Loucy (cell line): ENCODE measurements at regions not wholly inside any gene's neighbourhood (a gene's known extent, or its start where the extent isn't known, plus 50 kb on each side); places are given as distances from the start of the nearest gene placed in this dataset.

Source experiments
- H2AFZ ChIP-seq: fragments of 200-600 bp; sonication (generic); 2 replicates; pipeline ENCODE4 v1.6.0; 2016; ENCODE audit warnings: antibody characterized with exemption, mild to moderate bottlenecking, low read length, moderate library complexity
- H3F3A ChIP-seq: fragments of 200-600 bp; 2 replicates; pipeline ENCODE4 v1.6.0; 2016; ENCODE audit warnings: antibody characterized with exemption, low read depth, mild to moderate bottlenecking
- H3K27me3 ChIP-seq: fragments of 200-600 bp; sonication (generic); 2 replicates; pipeline ENCODE4 v1.6.1; 2014; ENCODE audit warnings: low read length, mild to moderate bottlenecking; ENCODE audit not compliant: insufficient read depth, poor library complexity, severe bottlenecking
- H3K36me3 ChIP-seq: fragments of 200-600 bp; sonication (generic); 2 replicates; pipeline ENCODE4 v1.6.1; 2016; ENCODE audit warnings: low read length; ENCODE audit not compliant: insufficient read depth
- H3K4me1 ChIP-seq: fragments of 200-600 bp; sonication (generic); 2 replicates; pipeline ENCODE4 v1.5.1; 2014; ENCODE audit warnings: low read length, mild to moderate bottlenecking; ENCODE audit not compliant: insufficient read depth, poor library complexity, severe bottlenecking
- H3K4me2 ChIP-seq: fragments of 200-600 bp; sonication (generic); 2 replicates; pipeline ENCODE4 v1.6.0; 2014; ENCODE audit warnings: antibody characterized with exemption, low read length, low read depth, mild to moderate bottlenecking; ENCODE audit not compliant: poor library complexity, severe bottlenecking
- H3K4me3 ChIP-seq: fragments of 200-600 bp; sonication (generic); 2 replicates; pipeline ENCODE4 v1.5.1; 2014; ENCODE audit warnings: low read length, mild to moderate bottlenecking, mixed read lengths; ENCODE audit not compliant: poor library complexity, severe bottlenecking
- H3K79me2 ChIP-seq: fragments of 200-600 bp; sonication (generic); 2 replicates; pipeline ENCODE4 v1.6.1; 2014; ENCODE audit warnings: low read length; ENCODE audit not compliant: insufficient read depth
- H3K9ac ChIP-seq: fragments of 200-600 bp; sonication (generic); 2 replicates; pipeline ENCODE4 v1.6.0; 2014; ENCODE audit warnings: mild to moderate bottlenecking, low read depth, low read length, moderate library complexity; ENCODE audit not compliant: poor library complexity, severe bottlenecking
- H3K9me2 ChIP-seq: fragments of 200-600 bp; sonication (generic); replicated peaks from 2 replicates; pipeline ENCODE4 v1.6.1; 2016; ENCODE audit warnings: low read depth, low read length, mixed read lengths
- H3K9me3 ChIP-seq: fragments of 200-600 bp; sonication (generic); 2 replicates; pipeline ENCODE4 v1.6.1; 2014; ENCODE audit warnings: mild to moderate bottlenecking, antibody characterized with exemption, low read length, low read depth; ENCODE audit not compliant: insufficient read depth
- H4K20me1 ChIP-seq: fragments of 200-600 bp; sonication (generic); 2 replicates; pipeline ENCODE4 v1.6.0; 2014; ENCODE audit warnings: antibody characterized with exemption, low read length, mild to moderate bottlenecking; ENCODE audit not compliant: insufficient read depth, poor library complexity, severe bottlenecking
- CTCF ChIP-seq: fragments of 200-600 bp; sonication (generic); conservative IDR thresholded peaks from 2 replicates; pipeline ENCODE4 v1.5.1; 2014; ENCODE audit warnings: mild to moderate bottlenecking, antibody characterized with exemption, low read length
- EZH2phosphoT487 ChIP-seq: fragments of 200-600 bp; IDR thresholded peaks from 2 replicates; pipeline ENCODE4 v1.6.1; 2018; ENCODE audit warnings: antibody characterized with exemption, mild to moderate bottlenecking, moderate library complexity, borderline replicate concordance

- H3K9ac ChIP-seq = no peak overlapping the region
Measured at GRCh38 chr16:65831903-65832666, 534.4 kb upstream of the CDH5 start.

GRCh38 chr16:65829076-65829475 is 537.4 kb upstream of the CDH5 start:
- TF ChIP-seq CTCF = no peak
- TF ChIP-seq EZH2phosphoT487 = no peak
- no peaks in the 10 kb centered on the region for H4K20me1 ChIP-seq
- no peaks in the 10 kb centered on the region for H3K4me1 ChIP-seq
- H3K4me2 ChIP-seq = no peak overlapping the region
- no peaks in the 10 kb centered on the region for H3K27me3 ChIP-seq
- no peak overlapping the region for H3K9ac ChIP-seq
- no peaks in the 10 kb centered on the region for H3K36me3 ChIP-seq
- no peak overlapping the region for H3K4me3 ChIP-seq
- H3F3A ChIP-seq = no peaks in the 10 kb centered on the region
- no peaks in the 10 kb centered on the region for H3K9me2 ChIP-seq
- H3K79me2 ChIP-seq = no peaks in the 10 kb centered on the region
- no peaks in the 10 kb centered on the region; the same call in 1 of the 2 replicates for H3K9me3 ChIP-seq
- H2AFZ ChIP-seq = no peak overlapping the region

More at GRCh38 chr16:65831903-65832666, 534.4 kb upstream of the CDH5 start:
- H3K36me3 ChIP-seq = no peaks in the 10 kb centered on the region
- H3K79me2 ChIP-seq = no peaks in the 10 kb centered on the region
- no peaks in the 10 kb centered on the region for H3F3A ChIP-seq
- no peak overlapping the region for H3K4me2 ChIP-seq
- no peak overlapping the region for H3K4me3 ChIP-seq
- no peak for TF ChIP-seq CTCF
- TF ChIP-seq EZH2phosphoT487 = no peak
- H2AFZ ChIP-seq = no peak overlapping the region
- H4K20me1 ChIP-seq = no peaks in the 10 kb centered on the region
- no peaks in the 10 kb centered on the region for H3K4me1 ChIP-seq
- no peaks in the 10 kb centered on the region for H3K27me3 ChIP-seq
- H3K9me3 ChIP-seq = no peaks in the 10 kb centered on the region; the same call in 1 of the 2 replicates
- H3K9me2 ChIP-seq = no peaks in the 10 kb centered on the region

- H2AFZ ChIP-seq = no peak overlapping the region
- no peaks in the 10 kb centered on the region for H3F3A ChIP-seq
- TF ChIP-seq CTCF = no peak
- TF ChIP-seq EZH2phosphoT487 = no peak
- H3K27me3 ChIP-seq = no peaks in the 10 kb centered on the region
- no peaks in the 10 kb centered on the region for H3K79me2 ChIP-seq
- no peaks in the 10 kb centered on the region for H4K20me1 ChIP-seq
- H3K4me3 ChIP-seq = no peak overlapping the region
- no peaks in the 10 kb centered on the region; the same call in 1 of the 2 replicates for H3K9me3 ChIP-seq
- H3K36me3 ChIP-seq = no peaks in the 10 kb centered on the region
- H3K4me1 ChIP-seq = no peaks in the 10 kb centered on the region
- no peaks in the 10 kb centered on the region for H3K9me2 ChIP-seq
- no peak overlapping the region for H3K4me2 ChIP-seq
- H3K9ac ChIP-seq = no peak overlapping the region
Measured at GRCh38 chr16:65828296-65828695, 538.2 kb upstream of the CDH5 start.
